GM21515 (cell line): ENCODE measurements at regions not wholly inside any gene's neighbourhood (a gene's known extent, or its start where the extent isn't known, plus 50 kb on each side); places are given as distances from the start of the nearest gene placed in this dataset.

Experiments
- ATAC-seq: cut with Tn5 transposase; IDR thresholded peaks from one replicate; pipeline ENCODE4 v1.9.1; 2021; ENCODE audit not compliant: unreplicated experiment

GRCh38 chr3:83890039-83890762 is 1068.6 kb upstream of the CADM2 start:
- ATAC-seq: no peak

- no peak for ATAC-seq
Observed at GRCh38 chr3:83890763-83891135, 1068.0 kb upstream of the CADM2 start.

GRCh38 chr3:83894223-83894622 is 1064.6 kb upstream of the CADM2 start:
- ATAC-seq: no peak

DNA sequence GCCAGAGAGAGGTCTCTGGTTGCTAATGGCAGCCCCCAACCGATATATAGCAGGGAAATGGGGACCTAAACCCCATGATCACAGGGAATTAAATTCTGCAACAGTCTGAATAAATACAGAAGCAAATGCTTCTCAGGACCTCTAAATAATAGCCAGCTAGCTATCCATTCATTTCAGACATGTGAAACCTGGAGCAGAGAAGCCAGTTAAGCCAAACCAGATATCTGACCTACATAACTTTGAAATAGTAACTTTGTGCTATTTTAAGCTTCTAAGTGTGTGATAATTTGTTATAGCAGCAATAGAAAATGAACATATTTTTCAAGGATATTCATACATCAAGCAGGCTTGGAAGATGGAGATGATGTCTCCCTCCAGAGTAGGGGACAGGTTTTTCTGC is 1062.9 kb upstream of the CADM2 start:
- no peak for ATAC-seq

DNA sequence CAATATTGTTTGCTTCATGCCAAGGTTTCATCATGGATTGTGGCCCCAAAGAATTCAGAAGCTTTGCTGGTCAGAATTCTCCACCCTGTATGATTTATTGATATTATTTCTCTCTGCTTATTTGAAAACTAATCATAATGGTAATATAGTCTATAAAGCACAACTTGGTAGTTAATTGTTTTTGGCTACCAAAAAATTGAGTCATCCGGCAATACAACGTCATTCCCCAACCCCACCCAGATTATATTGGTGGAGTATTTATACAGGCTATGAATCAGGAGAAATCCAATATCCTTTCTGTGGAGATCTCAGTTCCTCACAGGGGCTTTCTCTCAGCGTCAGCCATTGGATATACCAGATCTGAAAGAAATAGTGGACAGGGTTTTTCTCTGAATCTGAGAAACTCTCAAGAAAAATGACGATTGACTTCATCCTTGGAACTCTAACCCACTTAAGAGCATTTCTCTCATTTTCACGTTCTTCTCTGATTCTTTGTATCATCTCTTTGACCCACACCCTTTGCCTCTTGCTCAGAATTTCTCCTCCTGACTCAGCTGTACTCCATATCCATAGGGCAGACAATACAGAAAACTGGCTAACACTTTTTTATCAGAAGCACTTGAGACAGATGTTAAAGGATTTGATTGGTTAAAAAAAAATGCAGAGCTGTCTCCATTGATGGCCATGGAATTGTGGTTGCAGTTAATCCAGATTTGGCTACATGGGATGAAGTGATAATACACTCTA is 1055.8 kb upstream of the CADM2 start:
- ATAC-seq: no peak

GRCh38 chr3:83913381-83913780 is 1045.4 kb upstream of the CADM2 start:
- ATAC-seq: no peak

- ATAC-seq: no peak
Observed at GRCh38 chr3:83926291-83926690, 1032.5 kb upstream of the CADM2 start.

- no peak for ATAC-seq
Observed at GRCh38 chr3:83928391-83928790, 1030.4 kb upstream of the CADM2 start.

DNA sequence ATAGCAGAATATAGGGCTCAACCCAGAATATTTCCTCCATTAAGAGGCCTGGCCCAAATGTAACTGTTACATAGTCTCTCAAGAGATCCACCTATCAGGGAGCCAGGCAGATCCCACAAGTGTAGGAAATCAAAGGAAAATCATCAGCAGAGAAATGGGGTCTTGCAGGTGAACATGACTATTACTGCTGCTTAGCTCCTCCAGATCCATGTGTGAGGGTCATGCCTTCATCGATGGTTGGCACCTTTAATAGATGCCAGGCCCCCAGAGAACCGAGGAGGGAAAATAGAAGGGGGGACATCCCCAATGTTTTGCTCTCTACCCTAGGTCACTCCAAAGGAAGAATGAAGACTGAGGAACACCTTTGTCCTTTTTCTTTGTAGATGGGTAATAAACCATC is 1029.9 kb upstream of the CADM2 start:
- no peak for ATAC-seq

GRCh38 chr3:83934192-83935021 is 1024.4 kb upstream of the CADM2 start:
- no peak for ATAC-seq

- ATAC-seq: no peak
Observed at GRCh38 chr3:83938491-83938890, 1020.3 kb upstream of the CADM2 start.

GRCh38 chr3:83941990-83942745 is 1016.6 kb upstream of the CADM2 start:
- ATAC-seq: no peak

DNA sequence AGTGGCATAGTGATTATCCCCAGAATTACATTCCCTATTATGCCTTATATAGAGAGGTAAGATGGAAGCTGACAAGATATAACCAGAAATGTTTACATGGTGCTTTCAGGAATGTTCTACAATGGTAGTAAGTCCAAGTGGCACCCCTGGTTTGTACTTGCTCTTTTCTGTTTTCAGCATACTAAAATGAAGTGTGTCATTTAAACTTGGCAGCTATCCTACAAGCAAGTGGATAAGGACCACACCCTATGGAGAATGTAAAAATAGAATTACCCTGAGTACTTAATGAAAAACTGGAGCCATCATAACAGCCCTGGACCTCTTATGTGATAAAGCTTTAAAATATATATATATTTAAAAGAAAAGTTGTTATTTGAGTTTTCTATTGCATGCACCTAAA is 1012.7 kb upstream of the CADM2 start:
- ATAC-seq: no peak

GRCh38 chr3:83946554-83946953 is 1012.2 kb upstream of the CADM2 start:
- no peak for ATAC-seq

- no peak for ATAC-seq
Observed at GRCh38 chr3:83948771-83949170, 1010.0 kb upstream of the CADM2 start.

GRCh38 chr3:83953417-83954089 is 1005.2 kb upstream of the CADM2 start:
- ATAC-seq: no peak

DNA sequence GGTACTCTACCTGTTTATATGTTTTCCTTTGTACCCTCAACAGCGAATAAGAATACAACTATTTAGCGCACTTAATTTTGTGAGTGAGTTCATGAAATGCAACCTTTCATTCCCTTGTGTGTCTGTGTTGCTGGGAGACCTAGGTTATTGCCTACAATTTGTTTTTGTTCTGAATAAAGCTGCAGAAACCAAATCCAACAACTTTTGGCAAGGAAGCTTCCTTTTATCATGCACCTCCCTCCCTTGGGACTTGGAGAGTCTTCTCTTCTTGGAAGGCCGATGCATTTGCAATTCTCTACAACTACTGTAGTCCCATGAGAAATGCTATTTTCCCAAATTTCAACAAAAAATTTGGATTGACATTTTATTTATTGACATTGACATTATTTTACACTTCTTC is 1002.4 kb upstream of the CADM2 start:
- ATAC-seq: no peak

- no peak for ATAC-seq
Observed at GRCh38 chr3:83968356-83968755, 990.4 kb upstream of the CADM2 start.

DNA sequence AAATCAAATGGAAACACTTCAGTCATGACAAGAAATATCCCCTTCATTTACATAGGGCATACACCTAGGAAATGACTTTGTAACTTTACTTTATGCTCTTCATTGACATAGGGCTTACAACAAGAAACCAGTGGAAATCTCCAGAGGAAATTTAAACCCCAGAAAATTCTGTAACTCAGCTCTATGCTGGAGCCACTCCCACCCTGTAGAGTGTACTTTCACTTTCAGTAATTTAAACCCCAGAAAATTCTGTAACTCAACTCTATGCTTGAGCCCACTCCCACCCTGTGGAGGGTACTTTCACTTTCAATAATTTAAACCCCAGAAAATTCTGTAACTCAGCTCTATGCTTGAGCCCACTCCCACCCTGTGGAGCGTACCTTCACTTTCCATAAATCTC is 987.1 kb upstream of the CADM2 start:
- ATAC-seq: no peak

DNA sequence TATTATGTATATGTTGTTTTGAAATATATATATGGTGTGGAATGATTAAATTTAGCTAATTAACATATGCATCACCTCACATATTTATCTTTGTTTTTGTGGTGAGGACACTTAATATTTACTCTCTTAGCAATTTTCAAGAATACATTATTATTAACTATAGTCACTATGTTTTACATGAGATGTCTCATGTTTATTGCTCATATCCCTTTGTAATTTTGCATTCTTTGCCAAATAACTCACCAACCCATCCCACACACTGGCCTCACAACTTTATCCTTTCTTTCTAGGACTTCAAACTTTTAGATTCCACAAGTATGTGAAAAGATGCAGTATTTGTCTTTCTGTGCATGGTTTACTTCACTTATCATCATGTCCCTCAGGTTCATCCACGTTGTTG is 950.2 kb upstream of the CADM2 start:
- ATAC-seq: no peak

DNA sequence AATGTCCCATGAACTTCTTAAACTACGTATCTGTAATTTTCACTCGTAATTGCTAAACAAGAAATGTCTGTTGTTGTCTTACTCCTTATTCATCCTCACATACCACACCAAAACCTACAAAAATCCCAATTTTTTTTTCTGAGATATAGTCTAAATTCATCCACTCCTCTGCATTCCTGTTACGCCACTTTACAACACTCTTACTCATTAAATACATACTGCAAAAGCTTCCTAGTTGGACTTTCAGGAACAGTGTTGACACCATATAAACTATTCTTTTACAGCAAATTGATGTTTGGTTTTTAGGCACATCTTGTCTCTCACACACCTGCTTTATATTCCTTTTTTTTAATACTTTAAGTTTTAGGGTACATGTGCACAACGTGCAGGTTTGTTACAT is 934.9 kb upstream of the CADM2 start:
- ATAC-seq: no peak
